Transverse colon (tissue), 4 donors: ENCODE measurements at regions not wholly inside any gene's neighbourhood (a gene's known extent, or its start where the extent isn't known, plus 50 kb on each side); places are given as distances from the start of the nearest gene placed in this dataset.

Experiments used
- DNase-seq: peaks from one replicate; pipeline ENCODE4 v3.0.0-alpha.2; 2019
- H3K27ac ChIP-seq, 4 donors: fragments of 200-600 bp; sonication (generic); 2 replicates each; pipeline ENCODE4 v1.5.1; 2016 to 2018; ENCODE audit warnings: inconsistent platforms in 4 of 4
- H3K27me3 ChIP-seq: fragments of 200-600 bp; sonication (generic); 2 replicates; pipeline ENCODE4 v1.5.1; 2017; ENCODE audit warnings: inconsistent platforms
- H3K36me3 ChIP-seq, 4 donors: fragments of 200-600 bp; sonication (generic); 2 replicates each; pipeline ENCODE4 v1.5.1; 2017 to 2019; ENCODE audit warnings: inconsistent platforms in 4 of 4
- H3K4me1 ChIP-seq, 4 donors: fragments of 200-600 bp; sonication (generic); 2 replicates each; pipeline ENCODE4 v1.5.1; 2017 to 2020; ENCODE audit warnings: inconsistent platforms in 4 of 4
- H3K4me3 ChIP-seq, 4 donors: fragments of 200-600 bp; sonication (generic); 1 replicate in 1 of 4; 2 replicates in 3 of 4; pipeline versions ENCODE4 v1.5.1 to v1.6.1; 2017 to 2019; ENCODE audit warnings: inconsistent platforms in 4 of 4
- H3K9me3 ChIP-seq, 2 donors: fragments of 200-600 bp; sonication (generic); 2 replicates each; pipeline ENCODE4 v1.5.1; 2017 to 2019; ENCODE audit warnings: inconsistent platforms in 2 of 2
- CTCF ChIP-seq, 5 experiments: fragments of 200-600 bp in 3 of 5; fragments of 450-650 bp in 2 of 5; sonication (generic) in 3 of 5; IDR thresholded peaks; 1 replicate in 2 of 5; 2 replicates in 3 of 5; pipeline ENCODE4 v1.5.1; 2016 to 2017; ENCODE audit warnings: antibody characterized with exemption in 5 of 5, inconsistent platforms in 3 of 5, mild to moderate bottlenecking in 2 of 5, moderate library complexity in 1 of 5
- EP300 ChIP-seq: sonication (generic); formaldehyde crosslinking; IDR thresholded peaks from one replicate; pipeline ENCODE4 v1.6.1; 2017; ENCODE audit warnings: antibody characterized with exemption, low read depth
- POLR2A ChIP-seq: fragments of 450-650 bp; IDR thresholded peaks from one replicate; pipeline ENCODE4 v1.6.1; 2016; ENCODE audit warnings: antibody characterized with exemption, mild to moderate bottlenecking, moderate library complexity
- POLR2AphosphoS5 ChIP-seq, 3 donors: sonication (generic); formaldehyde crosslinking; IDR thresholded peaks; one replicate each; pipeline ENCODE4 v1.6.1; 2016; ENCODE audit warnings: antibody characterized with exemption in 3 of 3
- WGBS, 2 donors: methylation state at CpG; one replicate each; pipeline ENCODE4 v1.1.5; 2018; ENCODE audit warnings: low coverage in 1 of 2; 5-methylcytosine and 5-hydroxymethylcytosine counted together
- in situ Hi-C, 4 donors: fragments of 200-750 bp; cut with MboI; loops; one replicate each; pipeline versions ENCODE4 v1.15.0 to v1.15.1; 2017; ENCODE audit warnings: low sequenced_read_pairs in 3 of 4, low pct_ligation_motif_present in 1 of 4, low pct_unique_long_range_greater_than_20kb in 1 of 4
- intact Hi-C: fragments of 100-400 bp; cut with DNase I; formaldehyde crosslinking; loops from one replicate; pipeline ENCODE4 v1.15.1; 2023; ENCODE audit warnings: low total_unique reads

GRCh38 chr4:100882661-100883060 lies 364.8 kb upstream of the EMCN start:
- no peak overlapping the region for H3K27ac ChIP-seq
- in situ Hi-C loops, result no loop called here
- no peaks in the 10 kb centered on the region for H3K27me3 ChIP-seq
- H3K36me3 ChIP-seq, result no peaks in the 10 kb centered on the region
- intact Hi-C loops, result no loop called here
- TF ChIP-seq CTCF (IDR thresholded peaks at IDR 0.05), result no peak
- no peak for TF ChIP-seq POLR2AphosphoS5 (IDR thresholded peaks at IDR 0.05)
- no peak for TF ChIP-seq EP300
- TF ChIP-seq POLR2A, result no peak
- peaks cover 0 to 5% of the 10 kb centered on the region in 2 donors for H3K9me3 ChIP-seq
- H3K4me3 ChIP-seq, result no peak overlapping the region
- no peaks in the 10 kb centered on the region for H3K4me1 ChIP-seq
- no peak for DNase-seq

GRCh38 chr4:100881283-100881682 lies 363.5 kb upstream of the EMCN start:
- H3K4me3 ChIP-seq, result no peak overlapping the region
- no peaks in the 10 kb centered on the region for H3K4me1 ChIP-seq
- in situ Hi-C loops (no loop called here), intact Hi-C loops (no loop called here)
- peaks cover 0 to 5% of the 10 kb centered on the region in 2 donors for H3K9me3 ChIP-seq
- H3K27ac ChIP-seq, result no peak overlapping the region
- 97 to 100% methylated on average over 1 of the region's 1 CpG for WGBS, 2 donors
- no peaks in the 10 kb centered on the region for H3K36me3 ChIP-seq
- TF ChIP-seq EP300 (no peak), POLR2A (no peak), CTCF (IDR thresholded peaks at IDR 0.05) (no peak), POLR2AphosphoS5 (IDR thresholded peaks at IDR 0.05) (no peak)
- DNase-seq, result no peak
- no peaks in the 10 kb centered on the region for H3K27me3 ChIP-seq

- Histone ChIP-seq H3K27ac (no peak overlapping the region), H3K9me3 (no peaks in the 10 kb centered on the region), H3K4me3 (no peak overlapping the region), H3K36me3 (no peaks in the 10 kb centered on the region), H3K27me3 (no peaks in the 10 kb centered on the region), H3K4me1 (no peaks in the 10 kb centered on the region)
- TF ChIP-seq POLR2AphosphoS5 (IDR thresholded peaks at IDR 0.05) (no peak), CTCF (IDR thresholded peaks at IDR 0.05) (no peak), POLR2A (no peak), EP300 (no peak)
- intact Hi-C loops, result no loop called here
- in situ Hi-C loops, result no loop called here
- 94% methylated on average over 1 of the region's 1 CpG; no CpG with 5 or more reads in 1 of the 2 donors for WGBS, 2 donors
- no peak for DNase-seq
These were observed 362.2 kb upstream of the EMCN start for GRCh38 chr4:100880011-100880410.

GRCh38 chr4:100879471-100879870 lies 361.6 kb upstream of the EMCN start:
- WGBS, 2 donors, result 96% methylated on average over 1 of the region's 1 CpG; no CpG with 5 or more reads in 1 of the 2 donors
- Histone ChIP-seq H3K36me3 (no peaks in the 10 kb centered on the region), H3K27me3 (no peaks in the 10 kb centered on the region), H3K27ac (no peak overlapping the region), H3K4me3 (no peak overlapping the region), H3K9me3 (no peaks in the 10 kb centered on the region), H3K4me1 (no peaks in the 10 kb centered on the region)
- TF ChIP-seq POLR2AphosphoS5 (IDR thresholded peaks at IDR 0.05), result no peak
- TF ChIP-seq CTCF (IDR thresholded peaks at IDR 0.05), result no peak
- no peak for TF ChIP-seq EP300
- in situ Hi-C loops, result no loop called here
- no peak for DNase-seq
- intact Hi-C loops, result no loop called here
